Globus pallidus (tissue), 1 donor: ENCODE measurements at regions not wholly inside any gene's neighbourhood (a gene's known extent, or its start where the extent isn't known, plus 50 kb on each side); places are given as distances from the start of the nearest gene placed in this dataset.
"Not testable (repeated sequence)": the region's sequence is repeated elsewhere in the genome, so short reads cannot be mapped to it uniquely, and the experiment has no call there.

Experiments used
- DNase-seq: peaks from one replicate; pipeline ENCODE4 v3.0.0-alpha.2; 2015; ENCODE audit warnings: low spot score

DNA sequence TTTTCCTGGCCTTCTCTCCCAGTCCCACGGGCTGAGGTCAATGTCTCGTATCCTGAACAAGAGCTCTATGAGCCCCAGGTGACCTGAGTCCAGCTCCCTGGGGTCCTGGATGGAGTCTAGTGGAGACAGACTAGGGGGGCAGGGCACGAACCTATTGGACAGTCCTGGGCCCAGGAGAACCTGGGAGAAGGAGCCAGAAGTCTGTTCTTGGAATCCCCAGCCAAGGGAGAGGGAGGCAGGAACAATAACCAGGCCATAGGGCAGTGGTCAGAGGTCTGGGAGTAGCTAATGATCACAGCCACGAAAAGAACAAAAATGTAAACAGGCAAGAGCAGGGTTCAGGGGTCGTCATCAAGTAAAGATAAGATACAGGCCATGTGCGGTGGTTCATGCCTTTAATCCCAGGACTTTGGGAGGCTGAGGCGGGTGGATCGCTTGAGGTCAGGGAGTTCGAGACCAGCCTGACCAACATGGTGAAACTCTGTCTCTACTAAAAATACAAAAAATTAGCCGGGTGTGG, 60.8 kb downstream of the COPRS start:
- no peak for DNase-seq

- not testable (repeated sequence) for DNase-seq
Observed at GRCh38 chr17:31795941-31796340, 63.1 kb downstream of the COPRS start.

DNA sequence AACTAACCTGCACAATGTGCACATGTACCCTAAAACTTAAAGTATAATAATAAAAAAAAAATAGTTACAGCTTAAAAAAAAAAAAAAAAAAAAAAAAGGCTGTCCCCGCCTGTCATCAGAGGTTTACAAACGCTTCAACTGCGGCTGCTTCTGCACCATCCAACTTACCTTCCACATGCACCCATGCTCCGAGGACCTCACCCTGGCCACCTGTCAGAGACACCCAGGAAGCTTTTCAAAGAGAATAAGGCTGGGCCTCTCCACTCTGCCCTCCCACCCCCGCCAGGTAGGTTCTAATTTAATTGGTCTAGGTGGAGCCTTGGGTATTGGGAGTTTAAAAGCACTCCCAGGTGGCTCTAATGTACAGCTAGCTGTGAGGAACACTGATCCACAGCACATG, 64.9 kb downstream of the COPRS start:
- no peak for DNase-seq

GRCh38 chr17:31793634-31794033, 65.4 kb downstream of the COPRS start:
- DNase-seq = not testable (repeated sequence)

DNA sequence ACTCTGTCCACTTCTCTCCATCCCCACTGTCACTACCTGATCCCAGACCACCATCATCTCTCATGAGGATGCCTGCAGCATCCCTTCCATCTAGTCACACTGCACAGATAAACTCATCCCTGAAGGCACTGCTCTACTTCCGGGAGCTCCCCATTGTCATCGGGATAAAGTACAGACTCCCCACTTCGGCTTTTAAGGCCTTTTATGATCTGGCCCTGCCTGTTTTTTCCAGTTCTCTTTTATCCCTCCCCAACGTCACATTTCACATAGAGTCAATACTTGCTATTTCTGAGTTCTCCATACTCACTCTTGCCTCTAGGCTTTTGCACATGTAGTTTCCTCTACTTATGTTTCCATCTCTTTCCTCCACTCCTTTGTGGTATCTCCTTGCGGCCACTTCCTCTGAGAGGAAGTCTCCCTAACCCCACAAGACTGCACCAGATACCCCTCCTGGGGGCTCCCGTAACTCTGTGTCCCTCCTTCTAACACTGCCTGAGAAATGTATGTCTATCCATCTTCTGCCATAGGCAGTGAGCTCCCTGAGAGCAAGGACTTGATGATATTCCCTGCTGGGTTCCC, 66.9 kb downstream of the COPRS start:
- DNase-seq = no peak

GRCh38 chr17:31789707-31790505, 69.1 kb downstream of the COPRS start:
- no peak for DNase-seq

DNA sequence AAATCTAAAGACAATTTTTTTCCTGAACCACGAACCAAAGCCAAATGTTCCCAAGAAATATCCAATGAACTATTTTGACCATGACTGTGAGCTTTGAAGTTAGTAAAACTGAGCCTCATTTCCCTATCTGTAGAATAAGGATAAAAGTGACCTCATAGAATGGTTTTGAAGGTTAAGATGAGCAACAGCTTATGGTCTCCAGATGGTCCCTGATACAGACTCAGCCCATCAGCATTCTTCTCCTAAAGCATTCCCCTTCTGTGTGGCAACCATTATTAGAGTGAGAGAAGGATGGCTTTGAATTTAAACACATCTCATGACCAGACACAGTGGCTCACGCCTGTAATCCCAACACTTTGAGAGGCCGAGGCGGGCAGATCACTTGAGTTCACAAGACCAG, 70.1 kb downstream of the COPRS start:
- DNase-seq = no peak

DNA sequence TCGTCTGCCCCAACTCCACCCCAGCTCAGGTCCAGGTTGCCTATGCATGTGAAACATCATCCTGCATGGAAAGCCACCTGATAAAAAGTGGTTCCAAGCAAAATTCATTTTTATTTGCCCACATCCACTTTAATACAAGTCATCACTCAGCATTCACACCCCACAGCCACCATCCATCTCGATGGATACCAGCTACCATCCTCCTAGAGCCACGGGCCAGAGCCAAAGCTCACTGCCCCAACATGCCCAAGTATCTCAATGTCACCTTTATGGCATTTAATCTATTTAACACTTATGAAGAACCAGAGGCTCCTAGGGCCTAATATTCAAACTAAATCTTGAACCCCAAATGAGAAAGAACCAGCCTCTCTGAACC, 70.5 kb downstream of the COPRS start:
- DNase-seq = no peak

DNA sequence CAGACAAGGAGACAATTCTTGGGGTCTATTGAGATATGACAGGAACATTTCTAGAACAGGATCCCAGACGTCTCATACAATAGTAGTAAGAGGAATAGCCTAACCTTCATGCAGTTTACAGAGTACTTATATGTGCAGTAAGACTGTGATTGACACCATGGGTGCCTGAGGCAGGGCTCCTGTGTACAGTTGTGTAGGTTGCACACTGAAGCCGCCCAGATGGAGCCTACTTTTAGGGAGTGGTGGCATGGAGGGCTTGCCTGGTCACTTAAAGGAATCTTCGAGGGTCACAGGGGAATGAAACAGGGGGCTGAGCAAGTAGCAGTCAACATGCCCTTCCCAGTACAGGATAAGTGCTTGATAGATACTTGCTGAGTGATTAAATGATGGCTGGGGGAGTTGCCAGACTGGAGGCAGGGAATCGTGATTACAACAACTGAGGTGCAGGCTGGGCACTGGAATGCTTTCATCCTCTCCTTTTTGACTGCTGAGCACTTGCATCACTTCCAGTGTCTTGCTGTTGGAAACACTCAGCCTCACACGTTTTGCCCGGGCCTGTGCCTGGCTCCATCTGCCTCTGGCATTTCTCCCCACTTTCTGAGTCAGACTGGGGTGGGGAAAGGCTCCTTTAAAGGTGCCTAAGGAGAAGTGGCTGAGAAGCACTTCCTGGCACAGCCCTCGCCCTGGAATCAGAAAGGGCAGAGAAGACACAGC, 71.0 kb downstream of the COPRS start:
- DNase-seq = no peak

DNA sequence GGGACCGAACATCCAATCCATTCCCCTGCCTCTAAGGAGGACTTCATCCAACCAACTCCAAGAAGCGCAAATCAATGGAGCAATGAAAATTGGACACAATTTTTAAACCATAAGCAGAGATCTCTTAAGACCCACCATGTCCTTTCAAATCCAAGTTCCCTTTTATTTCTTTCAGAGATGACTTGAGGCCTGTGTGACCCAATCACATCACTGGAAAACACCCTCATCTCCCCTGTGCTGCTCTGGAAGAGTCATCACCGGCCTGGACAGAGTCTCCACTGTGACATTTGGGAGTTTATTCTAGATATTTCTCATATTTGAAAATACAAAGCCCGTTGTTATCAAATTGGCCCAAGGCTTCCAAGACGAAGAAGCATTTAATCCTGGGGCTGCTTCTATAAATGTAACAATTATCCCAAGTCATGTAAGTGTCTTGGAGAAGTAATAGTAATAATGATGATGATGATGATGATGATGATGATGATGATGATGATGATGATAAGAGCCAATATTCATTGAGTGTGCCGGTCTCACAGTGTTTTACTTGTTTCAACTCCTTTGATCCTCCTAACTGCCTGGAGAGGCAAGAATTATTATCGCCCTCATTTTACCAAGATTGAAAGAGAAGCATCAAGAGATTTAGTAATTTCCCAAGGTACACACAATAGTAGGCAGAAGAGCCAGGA, 72.1 kb downstream of the COPRS start:
- no peak for DNase-seq

- no peak for DNase-seq
Observed at GRCh38 chr17:31780483-31780882, 78.6 kb downstream of the COPRS start.

DNA sequence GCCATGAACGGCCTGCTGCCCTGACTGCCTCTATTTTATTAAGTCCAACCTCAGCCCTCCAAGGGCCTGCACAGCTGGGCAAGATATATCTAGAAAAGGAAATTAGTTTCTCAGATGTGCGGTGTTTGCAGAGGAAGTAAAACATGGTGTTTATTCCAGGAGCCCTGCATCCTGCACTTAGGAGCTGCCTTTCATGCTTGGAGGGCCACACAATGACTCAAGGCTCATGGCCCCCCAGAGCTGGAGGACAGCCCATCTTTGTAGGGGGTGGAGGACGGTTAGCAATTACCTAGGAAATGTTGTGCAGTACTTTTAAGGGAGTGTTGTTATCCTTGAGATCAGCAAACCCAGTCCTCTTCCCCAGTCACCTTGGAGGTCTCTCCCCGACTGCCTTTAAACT, 80.5 kb downstream of the COPRS start:
- DNase-seq = no peak

DNA sequence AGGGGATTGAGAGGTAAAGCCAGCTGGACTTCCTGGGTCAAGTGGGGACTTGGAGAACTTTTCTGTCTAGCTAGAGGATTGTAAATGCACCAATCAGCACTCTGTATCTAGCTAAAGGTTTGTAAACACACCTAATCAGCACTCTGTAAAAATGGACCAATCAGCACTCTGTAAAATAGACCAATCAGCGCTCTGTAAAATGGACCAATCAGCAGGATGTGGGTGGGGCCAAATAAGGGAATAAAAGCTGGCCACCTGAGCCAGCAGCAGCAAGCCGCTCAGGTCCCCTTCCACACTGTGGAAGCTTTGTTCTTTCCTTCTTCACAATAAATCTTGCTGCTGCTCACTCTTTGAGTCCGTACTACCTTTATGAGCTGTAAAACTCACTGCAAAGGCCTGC, 87.7 kb downstream of the COPRS start:
- not testable (repeated sequence) for DNase-seq

GRCh38 chr17:31770501-31770900, 88.5 kb downstream of the COPRS start:
- not testable (repeated sequence) for DNase-seq

DNA sequence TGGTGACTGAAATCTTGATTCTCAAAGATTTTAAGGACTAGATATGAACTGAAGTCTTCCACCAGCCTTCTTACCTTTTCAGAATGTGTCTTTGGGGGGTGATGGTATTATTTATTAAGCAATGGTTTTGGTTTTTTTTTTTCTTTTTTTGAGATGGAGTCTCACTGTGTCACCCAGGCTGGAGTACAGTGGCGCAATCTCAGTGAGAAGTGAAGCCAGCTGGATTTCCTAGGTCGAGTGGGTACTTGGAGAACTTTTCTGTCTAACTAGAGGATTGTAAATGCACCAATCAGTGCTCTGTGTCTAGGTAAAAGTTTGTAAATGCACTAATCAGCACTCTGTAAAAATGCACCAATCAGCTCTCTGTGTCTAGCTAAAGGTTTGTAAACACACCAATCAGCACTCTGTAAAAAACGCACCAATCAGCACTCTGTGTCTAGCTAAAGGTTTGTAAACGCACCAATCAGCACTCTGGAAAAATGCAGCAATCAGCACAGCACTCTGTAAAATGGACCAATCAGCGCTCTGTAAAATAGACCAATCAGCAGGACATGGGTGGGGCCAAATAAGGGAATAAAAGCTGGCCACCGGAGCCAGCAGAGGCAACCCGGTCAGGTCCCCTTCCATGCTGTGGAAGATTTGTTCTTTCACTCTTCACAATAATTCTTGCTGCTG, 97.1 kb downstream of the COPRS start:
- not testable (repeated sequence) for DNase-seq

DNA sequence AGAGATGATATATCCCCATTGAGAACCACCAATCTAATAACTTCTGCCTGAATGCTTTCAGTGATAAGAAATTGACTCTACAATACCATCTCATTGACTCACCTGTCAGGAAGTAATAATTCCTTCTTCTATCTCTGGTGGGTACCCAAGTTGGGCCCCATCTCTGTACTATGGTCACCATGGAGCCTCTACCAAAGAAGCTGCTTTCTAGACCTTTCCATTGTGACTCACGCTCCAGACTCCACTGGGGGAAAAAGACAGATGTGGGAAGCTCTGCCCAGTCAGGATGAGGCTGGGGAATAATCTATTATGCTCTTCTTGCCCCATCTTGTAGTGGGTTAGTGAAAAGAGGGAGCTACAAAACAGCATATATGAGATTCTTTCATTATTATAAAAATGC, 100.4 kb downstream of the COPRS start:
- no peak for DNase-seq

DNA sequence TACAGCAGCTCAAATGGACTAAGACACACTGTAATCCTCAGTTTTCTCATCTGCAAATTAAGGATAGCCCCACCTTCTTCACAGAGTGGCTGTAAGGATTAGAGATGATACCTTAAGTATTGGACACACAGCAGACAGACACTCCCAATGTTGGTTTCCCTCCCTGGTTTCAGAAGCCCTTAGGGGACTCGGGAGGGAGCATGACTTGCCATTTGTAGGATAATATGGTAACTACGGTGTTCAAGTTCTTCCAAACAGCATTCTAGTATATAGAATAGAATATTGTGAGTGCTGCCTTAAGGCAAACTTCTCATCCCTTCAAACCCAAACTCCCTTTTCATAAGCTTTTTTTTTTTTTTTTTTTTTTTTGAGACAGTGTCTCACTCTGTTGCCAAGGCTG, 101.9 kb downstream of the COPRS start:
- no peak for DNase-seq

DNA sequence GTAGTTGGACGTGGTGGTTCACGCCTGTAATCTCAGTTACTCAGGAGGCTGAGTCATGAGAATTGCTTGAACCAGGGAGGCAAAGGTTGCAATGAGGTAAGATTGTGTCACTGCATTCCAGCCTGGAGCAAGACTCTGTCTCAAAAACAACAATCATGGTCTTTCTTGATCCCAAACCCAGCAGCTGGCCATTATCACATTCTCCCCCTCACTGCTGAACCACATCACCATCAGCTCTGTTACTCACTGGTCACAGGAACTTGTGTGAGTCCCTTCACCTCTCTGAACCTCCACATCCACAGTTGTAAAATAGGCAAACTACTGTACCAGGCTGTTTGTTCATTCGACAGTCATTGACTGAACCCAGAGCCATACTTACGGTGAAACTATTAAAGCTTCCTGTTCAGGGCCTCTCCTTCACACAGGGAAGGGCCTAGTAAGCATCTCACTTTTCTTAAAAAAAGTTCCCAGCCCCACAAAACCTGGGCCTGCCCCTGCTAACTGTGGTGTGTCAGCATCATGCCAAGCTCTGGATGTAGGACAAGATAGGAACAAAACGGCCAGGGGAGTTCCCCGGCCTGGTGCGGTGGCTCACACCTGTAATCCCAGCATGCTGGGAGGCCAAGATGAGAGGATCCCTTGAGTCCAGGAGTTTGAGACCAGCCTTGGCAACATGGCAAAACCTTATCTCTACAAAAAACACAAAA, 104.7 kb downstream of the COPRS start:
- no peak for DNase-seq

DNA sequence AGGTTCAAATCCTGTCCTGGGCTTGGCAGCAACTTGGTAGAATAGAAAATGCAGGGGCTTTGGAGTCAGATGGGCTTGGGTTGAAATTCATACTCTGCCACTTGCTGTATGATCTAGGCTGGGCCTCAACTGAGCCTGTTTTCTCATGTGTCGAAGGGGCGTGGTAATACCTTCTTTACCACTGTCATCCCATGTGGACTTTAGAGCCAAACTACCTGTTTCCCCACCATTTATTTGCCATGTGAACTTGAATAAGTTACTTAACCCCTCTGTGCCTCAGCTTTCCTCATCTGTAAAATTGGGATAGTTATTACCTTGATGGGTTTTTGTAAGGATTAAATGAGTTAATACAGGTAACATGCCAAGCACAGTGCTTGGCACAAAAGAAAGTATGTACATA, 106.0 kb downstream of the COPRS start:
- no peak for DNase-seq

DNA sequence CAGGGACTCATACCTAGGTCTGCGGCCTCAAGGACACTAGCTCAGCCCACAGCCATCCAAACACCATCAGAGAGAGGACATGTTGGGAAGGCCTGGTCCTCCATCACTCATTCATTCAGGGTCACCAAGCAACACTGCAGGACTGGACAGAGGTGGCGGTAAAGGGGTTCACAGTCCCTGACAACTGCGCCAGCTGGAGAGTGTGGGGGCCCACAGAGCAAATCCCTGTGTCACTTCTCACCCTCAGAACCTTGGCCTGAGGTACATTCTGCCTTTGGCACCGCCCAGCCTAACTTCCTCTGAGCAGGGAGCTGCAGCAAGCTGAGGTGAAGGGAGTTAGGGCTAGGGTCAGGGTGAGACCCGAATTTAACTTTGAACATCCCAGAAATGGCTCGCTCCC, 106.5 kb downstream of the COPRS start:
- no peak for DNase-seq

DNA sequence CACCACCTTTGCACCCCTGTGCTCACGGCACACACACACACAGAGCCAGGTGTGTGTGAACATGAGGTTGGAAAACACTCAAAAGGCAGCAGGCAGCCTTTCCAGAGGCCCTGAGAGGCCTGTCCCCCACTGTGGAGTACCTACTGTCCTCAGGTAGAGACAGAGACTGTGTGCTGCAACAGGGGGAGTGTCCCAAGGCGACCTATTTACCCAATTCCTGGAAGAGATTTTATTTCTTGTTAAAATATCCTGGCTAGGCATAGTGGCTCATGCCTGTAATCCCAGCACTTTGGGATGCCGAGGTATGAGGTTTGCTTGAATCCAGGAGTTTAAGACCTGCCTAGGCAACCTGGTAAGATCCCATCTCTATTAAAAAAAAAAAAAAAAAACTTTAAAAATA, 108.5 kb downstream of the COPRS start:
- DNase-seq = no peak
